ENCODE measurements at regions not wholly inside any gene's neighbourhood (a gene's known extent, or its start where the extent isn't known, plus 50 kb on each side); places are given as distances from the start of the nearest gene placed in this dataset.

GRCh38 chr13:40151673-40152072, 496.2 kb downstream of the COG6 start:
- in situ Hi-C loops (cut with MboI) (no loop called here), intact Hi-C loops (cut with micrococcal nuclease; ENCODE audit: unreplicated experiment) (no loop called here)
- Histone ChIP-seq H3K4me3 (no peak overlapping the region), H4K20me1 (ENCODE audit: control insufficient read depth, insufficient read depth) (no peaks in the 10 kb centered on the region), H3K9ac (ENCODE audit: control insufficient read depth, insufficient read depth, low read length) (no peak overlapping the region), H3K4me2 (ENCODE audit: control insufficient read depth, insufficient read depth) (no peak overlapping the region), H3K36me3 (ENCODE audit: control insufficient read depth in 2 of 2, insufficient read depth in 2 of 2, low read length in 1 of 2) (no peaks in the 10 kb centered on the region), H3K27me3 (replicated peaks in 1 of 2; ENCODE audit: control insufficient read depth in 2 of 2, insufficient read depth in 2 of 2, low read length in 1 of 2) (no peaks in the 10 kb centered on the region), H2AFZ (ENCODE audit: control insufficient read depth, low read depth, low read length) (no peak overlapping the region), H3K27ac (ENCODE audit: control insufficient read depth, insufficient read depth) (no peak overlapping the region), H3K79me2 (ENCODE audit: control insufficient read depth, insufficient read depth, low read length) (no peaks in the 10 kb centered on the region), H3K9me3 (replicated peaks; ENCODE audit: control insufficient read depth, insufficient read depth, low read length) (no peaks in the 10 kb centered on the region), H3K4me1 (ENCODE audit: control insufficient read depth, insufficient read depth, low read length) (no peaks in the 10 kb centered on the region)
- ChIA-PET RAD21 (ENCODE audit: unreplicated experiment) (no interaction called here), SMC1A (ENCODE audit: uncharacterized antibody, unreplicated experiment) (interaction anchor here (1.5 kb wide), 1 partner anchor 42 kb away, joined by 3 read pairs; no protein-coding TSS in a partner anchor), CTCF (no interaction called here), POLR2A (no interaction called here)
- 68% methylated on average over 2 of the region's 2 CpGs for WGBS (ENCODE audit: insufficient coverage, insufficient replicate concordance, low lambda C conversion rate, missing lambda C conversion rate)
- FAIRE-seq = no peak
- no peak for DNase-seq (ENCODE audit: low read depth, low spot score)
- TF ChIP-seq ZNF24 (IDR thresholded peaks at IDR 0.05) (no peak), RAD21 (IDR thresholded peaks at IDR 0.05; ENCODE audit: insufficient read depth, low read depth, low read length) (no peak), GATAD2B (conservative IDR thresholded peaks at IDR 0.05; ENCODE audit: low read depth) (no peak), SMAD1 (IDR thresholded peaks at IDR 0.05; ENCODE audit: low read depth, partially characterized antibody) (no peak), CEBPB (IDR thresholded peaks at IDR 0.05; ENCODE audit: borderline replicate concordance in 1 of 2, low read depth in 2 of 2, low read length in 2 of 2) (no peak), CBX3 (IDR thresholded peaks at IDR 0.05; ENCODE audit: borderline replicate concordance, low read depth) (no peak), MTA2 (IDR thresholded peaks at IDR 0.05; ENCODE audit: low read depth) (no peak), ATF7 (IDR thresholded peaks at IDR 0.05; ENCODE audit: low read depth) (no peak), HDGF (IDR thresholded peaks at IDR 0.05) (no peak), SMARCA5 (IDR thresholded peaks at IDR 0.05) (no peak), PKNOX1 (IDR thresholded peaks at IDR 0.05) (no peak), RBBP5 (conservative IDR thresholded peaks at IDR 0.05) (no peak), NFYB (IDR thresholded peaks at IDR 0.05; ENCODE audit: insufficient read depth, low read depth, low read length) (no peak), STAT1 (conservative IDR thresholded peaks at IDR 0.05) (no peak), USF1 (IDR thresholded peaks at IDR 0.05; ENCODE audit: borderline replicate concordance, extremely low read length, insufficient read depth, low read depth, low read length) (no peak), ATF3 (IDR thresholded peaks at IDR 0.05; ENCODE audit: borderline replicate concordance, extremely low read depth, low read depth, low read length) (no peak)
- ATAC-seq = no peak
- no TSS peak for BruUV-seq (replicated peaks)
